SU-DHL-6 (cell line): ENCODE measurements at regions not wholly inside any gene's neighbourhood (a gene's known extent, or its start where the extent isn't known, plus 50 kb on each side); places are given as distances from the start of the nearest gene placed in this dataset.

Source experiments
- EZH2phosphoT487 ChIP-seq: fragments of 200-600 bp; sonication (generic), shearing (Covaris generic); conservative IDR thresholded peaks from 2 replicates; pipeline ENCODE4 v1.6.1; 2018; ENCODE audit warnings: mild to moderate bottlenecking, antibody characterized with exemption, low read length, moderate library complexity, mixed read lengths
- TF ChIP-seq, protein P1 (sequence below): fragments of 200-600 bp; sonication (generic); IDR thresholded peaks from one replicate; pipeline ENCODE4 v1.5.1; 2017; ENCODE audit warnings: antibody characterized with exemption, mild to moderate bottlenecking, low read length, moderate library complexity; ENCODE audit not compliant: insufficient read depth, poor library complexity, severe bottlenecking

DNA sequence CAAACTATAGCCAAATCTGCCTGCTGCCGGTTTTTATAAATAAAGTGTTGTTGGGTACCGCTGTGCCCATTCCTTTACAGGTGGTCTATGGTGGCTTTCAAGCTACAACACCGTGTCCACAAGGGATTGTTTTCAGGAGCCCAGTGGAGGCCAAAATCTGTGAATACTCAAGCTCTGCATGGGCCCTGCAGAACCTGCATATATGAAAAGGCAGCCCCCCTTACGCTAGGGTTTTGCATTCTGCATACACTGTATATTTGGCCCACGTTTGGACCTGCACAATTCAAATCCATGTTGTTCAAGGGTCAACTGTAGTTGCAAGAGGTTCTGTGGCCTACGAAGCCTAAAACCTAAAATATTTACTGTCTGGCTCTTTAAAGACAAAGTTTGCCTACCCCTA, 122.2 kb upstream of the TLE3 start:
- TF ChIP-seq, protein P1, sequence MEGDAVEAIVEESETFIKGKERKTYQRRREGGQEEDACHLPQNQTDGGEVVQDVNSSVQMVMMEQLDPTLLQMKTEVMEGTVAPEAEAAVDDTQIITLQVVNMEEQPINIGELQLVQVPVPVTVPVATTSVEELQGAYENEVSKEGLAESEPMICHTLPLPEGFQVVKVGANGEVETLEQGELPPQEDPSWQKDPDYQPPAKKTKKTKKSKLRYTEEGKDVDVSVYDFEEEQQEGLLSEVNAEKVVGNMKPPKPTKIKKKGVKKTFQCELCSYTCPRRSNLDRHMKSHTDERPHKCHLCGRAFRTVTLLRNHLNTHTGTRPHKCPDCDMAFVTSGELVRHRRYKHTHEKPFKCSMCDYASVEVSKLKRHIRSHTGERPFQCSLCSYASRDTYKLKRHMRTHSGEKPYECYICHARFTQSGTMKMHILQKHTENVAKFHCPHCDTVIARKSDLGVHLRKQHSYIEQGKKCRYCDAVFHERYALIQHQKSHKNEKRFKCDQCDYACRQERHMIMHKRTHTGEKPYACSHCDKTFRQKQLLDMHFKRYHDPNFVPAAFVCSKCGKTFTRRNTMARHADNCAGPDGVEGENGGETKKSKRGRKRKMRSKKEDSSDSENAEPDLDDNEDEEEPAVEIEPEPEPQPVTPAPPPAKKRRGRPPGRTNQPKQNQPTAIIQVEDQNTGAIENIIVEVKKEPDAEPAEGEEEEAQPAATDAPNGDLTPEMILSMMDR = no peak
- no peak for TF ChIP-seq EZH2phosphoT487
